NK-92 (cell line): ENCODE measurements at regions not wholly inside any gene's neighbourhood (a gene's known extent, or its start where the extent isn't known, plus 50 kb on each side); places are given as distances from the start of the nearest gene placed in this dataset.

Source experiments
- DNase-seq: peaks from one replicate; lab custom pipeline; 2025; ENCODE audit not compliant: unreplicated experiment; lab: John Stamatoyannopoulos, UW

DNA sequence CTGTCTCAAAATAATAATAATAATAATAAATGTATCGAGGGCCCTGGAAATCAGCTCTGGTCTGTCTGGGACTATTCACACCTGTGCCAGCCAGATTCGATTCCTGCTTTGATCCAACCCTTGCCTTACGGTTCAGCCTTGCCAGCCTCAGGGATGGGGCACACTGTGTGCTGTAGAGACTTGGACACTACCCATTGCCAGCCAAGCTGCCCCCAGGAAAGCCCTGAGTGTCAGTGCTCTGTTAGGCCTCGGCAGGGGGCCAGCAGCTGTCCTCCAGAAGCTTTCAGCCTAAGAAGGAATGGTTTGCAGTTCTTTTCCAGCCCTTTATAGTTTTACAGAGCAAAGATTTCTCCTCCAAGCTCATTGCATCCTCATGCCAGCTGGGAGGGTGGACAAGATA, 96.2 kb upstream of the RUNX3 start:
- no peak for DNase-seq

DNA sequence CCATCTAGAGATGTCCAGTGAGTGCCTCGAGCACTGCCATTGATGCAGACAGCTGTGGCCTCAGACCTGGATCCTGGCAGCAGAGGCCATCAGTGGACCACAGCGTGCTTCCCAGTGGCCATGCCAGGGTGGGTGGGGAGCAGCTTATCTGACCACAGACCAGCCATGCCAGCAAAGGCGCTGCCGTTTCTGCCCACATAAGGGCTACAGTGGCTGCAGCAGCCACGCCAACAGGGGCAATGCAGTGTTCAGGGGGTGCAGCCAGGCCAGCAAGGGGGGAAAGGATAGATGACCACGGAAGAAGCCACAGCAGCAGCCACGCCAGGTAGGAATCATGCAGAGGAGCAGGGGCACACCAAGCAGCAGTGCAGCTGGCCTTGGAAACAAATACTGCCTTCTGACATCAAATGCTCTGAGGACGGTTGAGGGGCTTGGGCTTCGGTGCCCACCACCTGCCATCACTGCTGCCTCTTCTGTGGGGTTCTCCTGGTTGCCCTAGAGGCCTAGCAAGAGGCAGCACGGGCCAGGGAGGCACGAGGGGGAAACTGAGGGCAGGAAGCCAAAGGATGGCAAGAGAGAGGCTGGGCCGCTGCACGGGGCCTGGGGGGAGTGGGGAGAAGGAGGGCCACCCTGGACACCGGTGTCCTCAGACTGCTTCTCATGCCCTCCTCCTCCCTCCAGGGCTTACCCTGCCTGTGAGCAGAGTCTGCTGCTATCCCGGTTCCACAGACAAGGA, 94.7 kb upstream of the RUNX3 start:
- DNase-seq = no peak

DNA sequence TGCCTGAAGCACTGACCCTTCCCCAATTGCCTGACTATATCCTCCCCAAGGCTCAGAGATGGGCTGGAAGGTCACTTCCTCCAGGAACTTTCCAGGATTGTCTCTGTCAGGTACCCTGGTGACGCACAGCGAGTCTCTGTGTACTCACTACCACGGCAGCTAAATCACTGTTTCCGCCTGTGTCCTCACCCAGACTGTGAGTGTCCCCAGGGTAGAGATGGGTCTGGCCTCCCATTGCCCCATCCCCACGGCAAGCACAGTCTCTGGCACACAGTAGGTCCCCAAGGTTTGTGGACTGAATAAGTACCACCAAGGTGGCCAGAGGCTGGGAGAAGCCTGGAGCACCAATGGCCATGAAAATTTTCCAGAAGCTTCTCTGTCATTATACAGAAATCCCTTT, 93.8 kb upstream of the RUNX3 start:
- no peak for DNase-seq

DNA sequence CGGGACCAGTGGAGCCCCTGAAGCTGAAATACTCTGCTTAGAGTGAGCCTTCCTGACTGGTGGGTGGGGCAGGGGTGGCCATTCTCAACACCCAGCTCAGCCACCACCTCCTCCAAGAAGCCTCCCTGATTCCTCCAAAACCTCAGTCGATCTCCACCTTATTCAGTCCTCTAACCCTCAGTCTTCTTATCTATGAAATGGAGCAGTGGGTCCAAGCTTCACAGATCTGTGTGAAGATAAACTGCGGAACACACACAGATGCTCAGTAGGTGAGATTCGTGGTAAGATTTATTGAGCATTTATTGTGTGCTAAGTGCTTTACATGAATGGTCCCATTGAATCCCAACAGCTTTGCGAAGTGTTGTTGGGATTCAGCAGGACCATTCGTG, 93.1 kb upstream of the RUNX3 start:
- no peak for DNase-seq

DNA sequence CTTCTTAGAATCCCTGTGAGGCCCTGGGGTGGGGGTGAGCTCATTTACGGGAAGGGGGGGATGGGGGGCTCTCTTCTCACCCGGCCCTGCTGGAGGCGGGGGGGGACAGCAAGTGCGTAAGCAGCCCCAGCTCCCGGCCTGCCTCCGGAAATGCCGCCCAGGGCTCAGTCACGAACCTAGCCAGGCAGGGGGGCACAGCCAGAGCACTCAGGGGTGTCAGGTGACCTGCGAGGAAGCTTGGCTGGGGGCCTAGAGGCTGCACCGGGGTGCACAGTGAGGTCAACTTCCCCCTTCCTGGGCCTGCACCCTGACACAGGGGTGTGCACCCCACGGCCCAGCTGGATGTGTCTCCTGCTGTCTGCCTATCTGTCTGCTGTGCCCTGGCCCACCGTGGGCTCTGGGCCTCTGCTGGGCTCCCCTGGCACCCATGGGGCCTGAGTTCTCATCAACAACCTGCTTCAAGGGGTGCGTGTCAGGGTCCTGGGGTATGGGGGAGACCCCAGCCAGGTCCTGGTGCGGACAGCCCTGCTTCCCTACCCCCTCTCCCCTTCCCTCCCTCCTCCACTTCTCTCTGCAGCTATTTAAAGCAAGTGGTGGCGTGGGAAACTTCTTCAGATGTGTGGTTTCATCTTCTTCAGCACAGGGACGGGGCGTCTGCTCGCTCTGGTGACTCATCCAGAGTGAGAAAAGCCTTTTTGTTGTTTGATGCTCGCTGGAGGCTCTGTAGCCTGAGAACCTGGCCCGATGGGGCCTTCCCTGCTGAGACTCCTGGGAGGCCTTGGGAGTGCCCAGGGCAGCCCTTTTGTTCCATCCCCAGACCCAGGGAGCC, 92.5 kb upstream of the RUNX3 start:
- peak; percentile 87 for DNase-seq

DNA sequence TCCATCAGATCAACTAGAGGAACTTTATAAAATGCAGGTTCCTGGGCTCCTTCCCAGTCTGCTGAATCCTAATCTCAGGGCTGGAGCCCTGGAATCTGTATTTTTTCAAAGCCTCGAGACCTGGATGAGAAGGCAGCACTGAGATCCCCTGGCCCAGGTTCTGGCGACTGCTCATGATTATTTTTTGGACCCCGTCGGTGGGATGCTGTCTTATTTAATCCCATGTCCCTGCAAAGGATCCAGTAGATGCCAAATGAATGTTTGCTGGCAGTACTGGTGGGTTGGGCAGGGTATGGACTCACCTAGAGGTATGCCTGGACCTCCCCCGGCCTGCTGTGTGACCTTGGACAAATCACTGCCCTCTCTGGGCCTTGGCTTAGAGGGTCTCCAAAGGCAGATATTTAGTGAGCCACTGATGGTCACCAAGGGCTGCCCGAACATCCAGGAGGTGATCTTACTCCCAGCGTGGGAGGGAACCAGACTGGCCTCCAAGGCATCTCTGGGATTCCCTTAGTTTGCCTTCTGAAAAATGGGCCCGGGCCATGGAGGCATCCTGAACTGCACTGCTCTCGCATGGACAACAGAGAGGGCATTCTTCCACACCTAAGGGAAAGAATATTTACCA, 91.6 kb upstream of the RUNX3 start:
- no peak for DNase-seq

DNA sequence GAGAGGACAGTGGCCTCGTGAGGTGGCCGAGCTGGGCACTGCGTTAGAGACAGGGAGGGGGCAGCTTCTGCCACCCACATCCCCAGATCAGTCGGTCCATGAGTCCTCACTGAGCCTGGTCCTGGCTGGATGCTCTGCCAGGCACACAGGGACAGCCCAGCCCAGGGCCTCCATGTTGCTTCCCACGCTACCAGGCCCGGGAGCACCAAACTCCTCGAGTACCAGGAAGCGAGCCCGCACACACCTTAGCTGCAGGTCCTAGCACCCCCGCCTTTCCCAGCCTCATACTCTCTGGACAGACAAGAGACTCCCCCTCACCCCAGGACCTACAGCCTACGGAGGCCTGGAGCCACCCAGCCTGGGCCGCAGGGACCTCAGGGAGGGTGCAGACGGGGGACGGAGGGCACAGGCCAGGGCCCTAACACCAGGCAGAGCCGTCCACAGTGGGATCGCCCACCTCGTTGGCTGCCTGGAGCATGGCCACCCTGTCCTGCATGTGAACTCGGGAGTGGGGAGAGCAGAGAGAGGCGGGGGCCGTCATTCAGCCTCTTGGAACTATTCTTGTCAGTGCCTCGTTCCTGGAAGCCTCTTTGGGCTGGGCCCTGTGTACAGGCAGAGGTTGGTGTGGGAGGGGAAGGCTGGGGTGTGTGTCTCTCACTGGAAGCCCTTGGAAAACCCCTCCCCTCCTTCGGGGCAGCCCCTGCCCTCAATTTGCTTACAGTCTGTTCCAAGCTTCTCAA, 90.9 kb upstream of the RUNX3 start:
- DNase-seq = no peak

DNA sequence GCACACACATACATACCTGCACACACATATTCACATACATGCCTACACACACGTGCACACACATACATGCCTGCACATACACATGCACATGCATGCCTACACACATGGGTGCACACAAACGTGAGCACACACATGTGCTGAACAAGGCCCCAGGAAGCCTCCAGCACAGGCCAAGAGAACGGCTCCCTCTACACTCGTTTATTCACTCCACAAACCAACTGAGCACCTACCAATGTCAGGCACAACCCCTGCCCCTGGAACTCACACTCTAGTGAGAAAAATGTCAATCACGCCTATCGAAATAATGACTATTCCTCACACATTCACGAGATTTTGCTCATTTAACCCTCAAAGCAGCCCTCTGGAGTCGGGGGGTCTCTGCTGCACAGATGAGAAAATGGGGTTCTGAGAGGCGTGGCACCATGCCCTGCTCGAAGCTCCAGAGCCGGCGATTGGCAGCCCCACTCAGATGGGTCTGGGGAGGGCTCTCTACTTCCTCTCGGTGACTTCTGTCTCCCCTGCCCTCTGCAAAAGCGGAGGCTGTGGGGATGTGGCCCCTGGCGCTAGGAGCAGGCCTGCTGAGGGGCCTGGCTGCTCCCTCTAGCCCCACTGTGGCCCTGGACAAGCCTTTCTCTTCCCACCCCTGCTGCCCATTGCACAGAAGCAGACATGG, 90.2 kb upstream of the RUNX3 start:
- no peak for DNase-seq

DNA sequence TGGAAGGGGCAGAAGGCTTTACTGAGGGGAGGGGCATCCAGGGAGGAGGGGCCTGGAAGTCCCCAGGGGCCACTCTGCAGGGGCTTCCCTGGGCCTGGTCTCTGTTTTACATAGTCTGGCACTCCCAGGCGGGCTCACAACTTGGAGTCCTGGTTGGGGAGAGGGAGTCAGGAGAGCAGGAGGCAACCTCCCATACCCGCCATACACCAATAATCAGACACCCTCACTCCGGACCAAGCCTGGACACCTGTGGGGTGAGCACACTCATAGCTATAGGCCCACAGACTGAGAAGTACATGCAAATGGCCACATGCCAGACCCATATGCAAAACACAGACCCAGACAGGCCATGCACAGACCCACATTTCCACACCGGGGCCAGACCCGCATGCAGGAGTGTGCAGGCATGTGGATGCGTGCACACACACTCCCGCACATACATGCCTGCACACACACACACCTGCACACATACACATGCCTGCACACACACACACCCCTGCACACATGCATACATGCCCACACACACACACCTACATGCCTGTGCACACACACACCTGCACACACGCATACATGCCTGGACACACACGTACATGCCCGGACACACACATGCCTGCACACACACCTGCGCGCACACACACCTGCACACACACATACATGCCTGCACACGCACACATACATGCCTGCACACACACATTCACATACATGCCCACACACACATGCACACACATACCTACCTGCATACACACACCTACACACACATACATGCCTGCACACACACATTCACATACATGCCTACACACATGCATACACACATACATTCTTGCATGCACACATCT, 89.5 kb upstream of the RUNX3 start:
- no peak for DNase-seq

DNA sequence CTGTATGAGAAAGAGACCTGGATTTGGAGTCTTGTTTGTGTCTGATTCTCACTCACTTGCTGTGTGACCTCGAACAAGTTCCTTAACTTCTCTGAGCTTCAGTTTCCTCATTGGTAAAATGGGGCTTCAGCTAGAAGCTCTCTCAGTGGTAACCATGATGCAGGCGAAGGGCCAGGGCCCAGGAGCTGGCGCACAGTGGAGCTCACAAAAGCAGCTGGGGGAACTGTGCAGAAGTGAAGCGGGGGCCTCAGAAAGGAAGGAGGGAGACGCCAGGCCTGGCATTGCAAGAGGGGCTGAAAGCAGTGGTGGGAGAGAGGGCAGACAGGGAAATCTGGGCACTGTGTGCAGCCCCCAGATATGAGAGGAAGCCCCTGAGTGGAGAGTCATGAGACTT, 88.9 kb upstream of the RUNX3 start:
- DNase-seq = no peak

DNA sequence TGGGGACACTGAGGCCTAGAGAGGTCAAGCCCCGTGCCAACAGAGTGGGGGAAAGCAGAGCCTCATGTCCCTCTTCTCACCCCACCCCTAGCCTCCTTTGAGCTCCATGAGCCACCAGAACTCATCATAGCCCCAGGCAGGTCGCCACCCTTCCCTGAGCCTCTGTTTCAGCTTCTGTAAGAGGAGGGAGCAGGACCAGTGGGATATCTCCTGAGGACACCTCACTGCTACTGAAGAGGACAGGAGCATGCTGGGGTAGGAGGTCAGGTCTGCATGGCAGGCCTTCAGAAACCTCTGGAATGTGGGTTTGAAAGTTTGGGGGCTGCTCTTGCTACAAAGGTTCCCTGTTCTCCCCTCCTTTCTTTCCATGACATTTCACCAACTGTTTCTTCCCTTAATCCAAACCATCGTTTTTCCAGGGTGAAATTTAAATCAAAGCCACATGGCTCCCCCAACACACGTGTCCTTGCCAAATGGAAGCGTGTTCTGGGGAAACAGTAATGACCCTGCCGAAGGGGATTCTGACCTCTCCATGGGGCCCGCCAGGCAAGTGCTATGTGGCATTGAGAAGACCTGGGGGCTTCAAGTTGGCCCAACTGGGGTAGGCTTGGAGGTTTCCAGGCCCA, 88.1 kb upstream of the RUNX3 start:
- DNase-seq = no peak

DNA sequence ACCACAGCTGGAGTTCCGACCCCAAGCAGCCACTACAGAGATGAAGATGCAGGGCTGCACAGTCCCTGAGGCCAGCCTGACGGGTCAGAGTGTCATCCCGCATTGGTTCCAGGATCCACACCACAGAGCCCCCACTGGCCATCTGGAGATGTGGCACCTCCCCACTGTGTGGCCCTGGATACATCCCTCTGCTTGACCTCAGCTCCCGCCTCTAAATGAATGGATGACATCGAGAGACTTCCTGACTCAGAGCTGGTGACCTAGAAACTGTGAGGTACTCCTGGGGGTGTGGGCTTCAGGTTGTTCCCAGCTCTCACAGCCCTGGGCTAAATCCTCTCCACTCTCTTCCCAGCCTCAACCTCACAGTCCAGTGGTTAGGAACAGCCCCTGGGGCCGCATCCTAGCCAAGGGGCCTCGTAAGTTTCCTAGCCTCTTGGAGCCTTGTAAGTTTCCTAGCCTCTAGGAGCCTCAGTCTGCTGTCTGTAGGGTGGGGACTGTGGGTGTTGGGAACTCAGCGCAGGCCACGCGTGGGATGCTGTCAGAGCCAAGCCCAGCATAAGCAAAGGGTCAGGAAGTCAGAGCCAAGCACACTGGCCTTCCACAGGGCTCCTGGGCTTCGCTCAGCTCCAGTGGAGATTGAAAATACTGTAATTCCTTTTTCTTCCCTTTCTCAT, 87.5 kb upstream of the RUNX3 start:
- no peak for DNase-seq

DNA sequence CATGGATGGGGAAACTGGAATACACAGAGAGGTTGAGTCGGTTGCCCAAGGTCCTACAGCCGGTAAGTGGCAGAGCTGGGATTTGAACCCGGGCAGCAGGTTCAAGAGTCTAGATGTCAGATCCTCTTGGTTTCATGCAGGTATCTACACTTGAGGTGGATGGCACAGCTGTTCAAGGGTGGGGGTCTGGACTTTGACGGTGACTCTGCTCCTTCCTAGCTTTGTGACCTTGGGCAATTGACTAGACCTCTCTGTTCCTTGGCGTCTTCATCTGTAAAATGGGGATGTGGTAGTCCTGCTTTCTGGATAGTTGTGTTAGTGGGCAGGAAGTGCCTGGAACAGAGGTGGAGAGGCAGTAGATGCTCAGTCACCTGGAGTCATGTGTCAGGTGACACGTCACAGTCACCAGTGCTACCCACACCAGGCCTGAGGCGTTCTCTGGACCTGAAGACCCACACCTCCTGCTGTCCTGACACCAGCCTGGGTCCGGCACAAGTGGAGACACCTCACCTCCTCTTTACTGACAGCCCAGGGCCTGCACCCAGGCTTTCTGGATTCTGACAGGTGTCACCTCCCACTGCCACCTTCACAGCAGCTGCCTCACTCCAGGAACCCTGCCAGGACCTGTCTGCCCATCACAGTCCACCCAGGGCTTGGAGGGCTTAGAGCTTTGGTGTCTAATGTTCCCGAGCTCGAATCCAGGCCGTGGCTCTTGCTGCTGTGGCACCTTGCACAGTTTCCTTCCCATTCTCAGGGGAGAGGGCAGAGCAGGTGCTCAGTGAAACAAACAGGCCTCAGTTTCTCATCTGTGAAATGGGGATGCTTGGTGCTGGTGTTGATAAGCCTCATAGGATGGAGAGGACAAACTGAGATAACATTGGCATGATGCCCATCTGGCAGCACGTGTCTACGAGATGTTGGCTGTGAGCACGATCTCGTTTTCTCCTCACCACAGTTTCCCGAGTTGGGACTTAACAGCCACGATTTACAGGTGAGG, 83.2 kb upstream of the RUNX3 start:
- DNase-seq = no peak

DNA sequence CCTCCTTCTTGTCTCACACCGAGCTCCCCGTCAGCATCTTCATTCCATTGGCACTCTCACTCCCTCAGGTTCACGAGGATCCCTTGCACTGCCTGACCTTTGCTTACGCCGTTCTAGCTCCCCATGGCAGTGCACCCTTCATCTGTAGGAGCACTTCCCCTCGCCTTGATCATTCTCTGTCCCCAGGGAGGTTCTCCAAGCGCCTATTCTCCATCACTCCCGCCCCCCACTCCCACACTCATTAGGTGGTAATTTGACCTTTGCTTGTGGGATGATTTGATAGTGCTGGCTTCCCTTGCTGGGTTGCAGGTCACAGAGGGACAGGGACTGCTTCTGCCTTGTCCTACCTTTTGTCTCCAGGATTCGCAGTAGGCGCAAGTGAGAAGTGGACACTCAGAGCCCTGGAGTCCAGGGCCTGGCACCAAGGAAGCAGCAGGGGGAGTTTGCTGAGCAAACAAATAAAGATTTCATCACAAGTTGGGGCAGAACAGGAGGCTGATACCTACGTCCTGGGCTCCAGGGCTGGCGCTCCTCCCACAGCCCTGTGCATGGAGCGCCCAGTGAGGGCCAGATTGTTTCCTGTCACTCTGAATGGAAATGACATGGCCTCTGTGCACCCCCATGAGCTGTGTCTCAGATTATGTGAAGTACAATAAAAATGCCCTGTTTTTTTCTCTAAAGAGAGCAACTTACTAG, 82.0 kb upstream of the RUNX3 start:
- DNase-seq = no peak

DNA sequence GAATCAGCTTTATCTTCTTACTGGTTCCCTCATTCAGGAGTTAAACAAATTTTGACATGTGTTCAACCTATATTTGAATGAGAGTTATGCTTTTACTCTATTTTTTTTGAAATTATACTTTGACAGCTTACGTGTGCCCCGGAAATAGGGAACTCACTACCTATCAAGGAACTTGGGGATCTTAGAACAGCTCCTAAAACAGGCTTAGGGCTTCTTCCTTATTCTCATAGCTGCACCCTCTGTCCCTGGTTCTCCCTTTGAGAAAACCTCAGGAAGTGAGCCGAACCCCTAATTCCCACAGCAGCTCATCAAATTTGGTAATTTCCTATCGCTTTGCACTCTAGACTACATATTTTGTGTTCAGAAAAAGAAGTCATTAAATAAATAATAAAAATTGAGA, 81.2 kb upstream of the RUNX3 start:
- DNase-seq = no peak

DNA sequence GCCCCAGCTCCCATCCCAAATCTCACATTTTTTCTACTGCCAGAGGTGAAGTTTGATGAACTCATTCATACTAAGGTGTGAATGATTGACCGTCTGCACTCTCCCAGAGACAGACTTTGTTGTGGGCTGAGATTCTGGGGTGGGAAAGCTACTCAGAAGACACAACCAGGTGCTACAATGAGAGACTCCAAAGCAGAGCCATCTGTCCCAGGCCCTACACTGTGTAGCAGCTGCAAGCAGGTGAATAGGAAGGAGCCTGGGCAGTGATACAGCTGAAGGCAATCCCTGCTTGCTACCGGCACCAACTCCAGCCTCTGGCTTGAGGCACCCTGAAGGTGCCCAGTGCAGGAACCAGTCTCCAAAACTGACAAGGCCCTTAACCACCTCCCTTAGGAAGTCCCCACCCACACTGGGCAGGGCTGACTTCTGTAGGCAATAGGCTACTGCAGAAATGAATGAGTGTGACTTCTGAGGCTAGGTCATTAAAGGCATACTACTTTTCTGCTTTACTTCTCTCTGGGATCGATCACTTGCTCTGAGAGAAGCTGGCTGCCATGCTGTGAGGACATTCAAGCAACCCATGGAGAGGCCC, 79.7 kb upstream of the RUNX3 start:
- no peak for DNase-seq

DNA sequence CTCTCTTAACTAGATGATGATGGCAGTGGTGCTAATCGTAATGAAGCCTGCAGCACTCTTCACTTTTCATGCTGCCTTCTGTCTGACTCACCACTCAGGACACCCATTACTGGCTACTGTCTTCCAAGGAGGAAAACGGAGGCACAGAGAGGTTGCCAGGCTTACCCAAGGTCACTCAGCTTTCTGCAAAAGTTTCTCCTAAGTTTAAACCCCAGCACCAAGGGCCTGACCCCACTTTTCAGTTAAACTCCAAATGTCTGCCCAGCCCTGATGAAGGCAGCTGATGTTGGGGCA, 78.1 kb upstream of the RUNX3 start:
- no peak for DNase-seq
